ENCODE measurements at regions not wholly inside any gene's neighbourhood (a gene's known extent, or its start where the extent isn't known, plus 50 kb on each side); places are given as distances from the start of the nearest gene placed in this dataset.
"Not testable (repeated sequence)": the region's sequence is repeated elsewhere in the genome, so short reads cannot be mapped to it uniquely, and the experiment has no call there.

GRCh38 chr9:12993466-12993865, 218.6 kb downstream of the LURAP1L start:
- no peak for DNase-seq (ENCODE audit: low read depth, low spot score)

GRCh38 chr9:12997009-12997408, 222.2 kb downstream of the LURAP1L start:
- no peak for DNase-seq (ENCODE audit: low read depth, low spot score)

- no peak for DNase-seq (ENCODE audit: low read depth, low spot score)
Measured at GRCh38 chr9:13001989-13002580, 227.3 kb downstream of the LURAP1L start.

- no peak for DNase-seq (ENCODE audit: low read depth, low spot score)
Measured at GRCh38 chr9:13002740-13003139, 227.9 kb downstream of the LURAP1L start.

GRCh38 chr9:13009871-13010270, 235.1 kb downstream of the LURAP1L start:
- no peak for DNase-seq (ENCODE audit: low read depth, low spot score)

GRCh38 chr9:13013991-13014883, 239.4 kb downstream of the LURAP1L start:
- no peak for DNase-seq (ENCODE audit: low read depth, low spot score)

GRCh38 chr9:13017260-13017659, 242.4 kb downstream of the LURAP1L start:
- no peak for DNase-seq (ENCODE audit: low read depth, low spot score)

GRCh38 chr9:13020146-13021040, 245.6 kb downstream of the LURAP1L start:
- DNase-seq (ENCODE audit: low read depth, low spot score) = no peak

GRCh38 chr9:13022756-13023155, 247.9 kb downstream of the LURAP1L start:
- no peak for DNase-seq (ENCODE audit: low read depth, low spot score)

GRCh38 chr9:13023498-13023897, 248.7 kb downstream of the LURAP1L start:
- DNase-seq (ENCODE audit: low read depth, low spot score) = no peak

- DNase-seq (ENCODE audit: low read depth, low spot score) = no peak
Measured at GRCh38 chr9:13026956-13027355, 252.1 kb downstream of the LURAP1L start.

- no peak for DNase-seq (ENCODE audit: low read depth, low spot score)
Measured at GRCh38 chr9:13027879-13028278, 251.6 kb downstream of the MPDZ start.

GRCh38 chr9:13032585-13032984, 246.9 kb downstream of the MPDZ start:
- DNase-seq (ENCODE audit: low read depth, low spot score) = no peak

GRCh38 chr9:13033959-13034693, 245.4 kb downstream of the MPDZ start:
- peak; percentile 47 for DNase-seq (ENCODE audit: low read depth, low spot score)

GRCh38 chr9:13034694-13035002, 244.8 kb downstream of the MPDZ start:
- DNase-seq (ENCODE audit: low read depth, low spot score) = no peak

- DNase-seq (ENCODE audit: low read depth, low spot score) = no peak
Measured at GRCh38 chr9:13035822-13036221, 243.7 kb downstream of the MPDZ start.

- DNase-seq (ENCODE audit: low read depth, low spot score) = not testable (repeated sequence)
Measured at GRCh38 chr9:13037808-13038207, 241.7 kb downstream of the MPDZ start.

GRCh38 chr9:13047827-13048587, 231.5 kb downstream of the MPDZ start:
- no peak for DNase-seq (ENCODE audit: low read depth, low spot score)

- DNase-seq (ENCODE audit: low read depth, low spot score) = no peak
Measured at GRCh38 chr9:13049223-13049622, 230.3 kb downstream of the MPDZ start.

GRCh38 chr9:13053504-13053903, 226.0 kb downstream of the MPDZ start:
- DNase-seq (ENCODE audit: low read depth, low spot score) = no peak

GRCh38 chr9:13054389-13054788, 225.1 kb downstream of the MPDZ start:
- DNase-seq (ENCODE audit: low read depth, low spot score) = no peak
